GM21528 (cell line): ENCODE measurements at regions not wholly inside any gene's neighbourhood (a gene's known extent, or its start where the extent isn't known, plus 50 kb on each side); places are given as distances from the start of the nearest gene placed in this dataset.
"Not testable (repeated sequence)": the region's sequence is repeated elsewhere in the genome, so short reads cannot be mapped to it uniquely, and the experiment has no call there.

Experiments used
- ATAC-seq: cut with Tn5 transposase; IDR thresholded peaks from one replicate; pipeline ENCODE4 v1.9.1; 2021; ENCODE audit warnings: mild to moderate bottlenecking, moderate library complexity; ENCODE audit not compliant: unreplicated experiment, low FRiP score

DNA sequence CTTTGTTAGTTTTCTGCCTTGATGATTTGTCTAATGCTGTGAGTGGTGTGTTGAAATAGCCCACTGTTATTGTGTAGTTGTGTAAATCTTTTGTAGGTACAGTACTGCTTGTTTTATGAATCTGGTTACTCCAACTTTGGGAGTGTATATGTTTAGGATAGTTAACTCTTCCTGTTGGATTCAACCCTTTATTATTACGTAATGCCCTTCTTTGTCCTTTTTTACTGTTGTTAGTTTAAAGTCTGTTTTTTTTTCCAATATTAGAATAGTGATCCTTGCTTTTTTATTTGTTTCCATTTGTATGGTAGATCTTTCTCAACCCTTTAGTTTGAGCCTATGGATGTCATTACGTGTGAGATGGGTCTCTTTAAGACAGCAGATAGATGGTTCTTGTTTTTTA is 261.5 kb upstream of the CDH2 start:
- ATAC-seq, result no peak

DNA sequence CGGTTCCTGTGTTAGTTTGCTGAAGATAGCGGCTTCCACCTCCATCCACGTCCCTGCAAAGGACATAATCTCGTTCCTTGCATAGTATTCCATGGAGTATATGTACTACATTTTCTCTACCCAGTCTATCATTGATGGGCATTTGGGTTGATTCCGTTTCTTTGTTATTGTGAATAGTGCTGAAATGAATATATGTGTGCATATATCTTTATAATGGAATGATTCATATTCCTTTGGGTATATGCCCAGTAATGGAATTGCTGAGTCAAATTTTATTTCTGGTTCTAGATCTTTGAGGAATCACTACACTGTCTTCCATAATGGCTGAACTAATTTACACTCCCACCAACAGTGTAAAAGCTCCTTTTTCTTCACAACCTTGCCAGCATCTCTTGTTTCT is 255.4 kb upstream of the CDH2 start:
- no peak for ATAC-seq

DNA sequence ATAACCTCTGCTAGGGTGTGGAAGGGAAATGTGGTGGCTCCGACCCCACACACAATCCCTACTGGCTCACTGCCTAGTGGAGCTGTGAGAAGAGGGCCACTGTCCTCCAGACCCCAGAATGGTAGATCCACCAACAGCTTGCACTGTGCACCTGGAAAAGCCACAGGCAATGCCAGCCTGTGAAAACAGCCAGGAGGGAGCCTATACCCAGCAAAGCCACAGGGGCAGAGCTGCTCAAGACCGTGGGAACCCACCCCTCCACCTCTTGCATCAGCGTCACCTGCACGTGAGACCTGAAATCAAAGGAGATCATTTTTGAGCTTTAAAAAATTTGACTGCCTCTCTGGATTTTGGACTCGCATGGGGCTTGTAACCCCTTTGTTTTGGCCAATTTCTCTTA is 249.0 kb upstream of the CDH2 start:
- ATAC-seq, result no peak

DNA sequence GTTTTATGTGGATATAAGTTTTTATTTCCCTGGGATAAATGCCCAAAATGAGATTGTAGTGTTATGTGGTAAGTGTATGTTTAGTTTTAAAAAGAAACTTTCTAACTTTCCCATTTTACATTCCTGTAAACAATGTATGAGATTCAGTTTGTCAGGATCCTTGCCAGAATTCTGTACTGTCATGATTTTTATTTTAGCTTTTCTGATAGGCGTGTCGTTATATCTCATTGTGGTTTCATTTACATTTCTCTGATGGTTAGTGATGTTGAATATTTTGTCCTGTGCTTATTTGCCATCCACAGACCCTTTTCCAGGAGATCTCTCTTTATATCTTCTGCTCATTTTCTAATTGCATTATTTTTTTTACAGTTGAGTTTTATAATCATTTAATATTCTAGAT is 245.6 kb upstream of the CDH2 start:
- ATAC-seq, result no peak

DNA sequence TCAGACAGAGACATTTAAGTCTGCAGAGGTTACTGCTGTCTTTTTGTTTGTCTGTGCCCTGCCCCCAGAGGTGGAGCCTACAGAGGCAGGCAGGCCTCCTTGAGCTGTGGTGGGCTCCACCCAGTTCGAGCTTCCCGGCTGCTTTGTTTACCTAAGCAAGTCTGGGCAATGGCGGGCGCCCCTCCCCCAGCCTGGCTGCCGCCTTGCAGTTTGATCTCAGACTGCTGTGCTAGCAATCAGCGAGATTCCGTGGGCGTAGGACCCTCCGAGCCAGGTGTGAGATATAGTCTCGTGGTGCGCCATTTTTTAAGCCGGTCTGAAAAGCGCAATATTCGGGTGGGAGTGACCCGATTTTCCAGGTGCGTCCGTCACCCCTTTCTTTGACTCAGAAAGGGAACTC is 245.0 kb upstream of the CDH2 start:
- ATAC-seq, result not testable (repeated sequence)

DNA sequence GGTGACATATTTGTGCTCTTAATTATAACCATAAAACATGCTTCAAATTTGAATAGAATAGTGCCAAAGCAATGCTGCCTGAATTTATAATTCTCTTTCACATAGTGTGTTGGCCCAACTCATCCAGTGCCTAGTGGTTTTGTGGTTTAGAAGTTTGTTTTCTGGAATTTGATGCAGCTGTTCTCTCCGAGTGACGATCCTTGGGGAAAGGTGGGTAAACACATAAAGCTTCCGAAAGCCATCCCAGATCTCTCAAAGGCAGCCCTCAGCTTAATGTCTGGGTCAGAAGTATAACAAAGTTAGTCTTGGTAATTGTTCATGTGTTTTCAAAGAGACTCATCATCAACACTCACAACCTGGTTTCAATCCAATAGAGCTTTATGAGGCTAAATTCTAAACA is 235.6 kb upstream of the CDH2 start:
- ATAC-seq, result no peak

DNA sequence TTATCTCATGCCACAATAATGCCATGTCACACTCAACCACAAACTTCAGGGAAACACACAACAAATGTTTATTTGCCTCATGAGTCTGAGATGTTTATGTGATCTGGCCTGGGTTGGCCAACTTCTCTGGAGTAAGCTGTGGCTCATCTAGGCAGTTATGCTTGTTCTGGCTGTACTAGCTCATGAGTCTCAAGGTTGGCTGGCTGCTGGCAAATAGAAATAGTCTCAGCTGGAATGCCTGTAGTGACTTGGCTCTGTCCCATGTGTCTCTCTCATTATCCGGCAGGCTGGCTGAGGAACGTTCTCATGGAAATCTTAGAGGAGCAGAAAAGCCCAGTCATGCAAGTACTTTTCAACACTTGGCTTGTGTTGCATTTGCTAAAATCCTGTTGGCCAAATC is 234.9 kb upstream of the CDH2 start:
- no peak for ATAC-seq

DNA sequence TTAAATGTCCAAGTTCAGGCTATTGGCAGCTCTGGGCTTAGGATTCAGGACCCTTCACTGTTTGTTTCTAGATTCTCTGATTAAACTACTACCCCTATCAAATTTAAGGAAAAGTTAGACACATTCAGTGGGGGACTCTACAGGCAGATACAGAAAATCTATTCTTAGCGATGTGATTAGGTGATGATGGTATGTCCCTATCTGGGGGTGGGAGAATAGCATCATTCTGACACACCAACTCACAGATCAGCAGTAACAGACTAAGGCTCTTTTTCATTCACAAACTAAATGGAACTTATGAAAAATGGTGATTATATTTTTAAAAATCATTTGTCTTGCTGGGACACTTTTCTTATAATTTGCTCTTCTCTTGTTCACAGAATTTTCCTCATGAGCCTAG is 232.9 kb upstream of the CDH2 start:
- no peak for ATAC-seq

DNA sequence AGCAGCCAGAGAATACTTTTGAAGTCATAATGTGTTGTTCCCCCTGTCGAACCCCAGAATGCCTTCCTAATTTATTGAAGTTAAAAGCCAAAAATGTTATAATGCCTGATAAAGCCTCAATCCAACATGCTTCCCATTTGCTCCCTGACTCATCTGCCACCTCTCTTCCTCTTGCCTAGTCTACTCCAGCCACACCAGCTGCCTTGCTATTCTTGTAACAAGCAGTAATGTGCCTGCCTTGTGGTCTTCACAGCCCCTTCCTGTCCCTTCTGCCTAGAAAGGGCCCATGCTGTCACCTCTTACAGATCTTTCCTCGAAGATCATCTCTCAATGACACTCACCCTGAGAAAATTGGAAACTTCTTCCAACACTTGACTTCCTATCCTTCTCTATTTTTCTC is 231.6 kb upstream of the CDH2 start:
- ATAC-seq, result no peak

DNA sequence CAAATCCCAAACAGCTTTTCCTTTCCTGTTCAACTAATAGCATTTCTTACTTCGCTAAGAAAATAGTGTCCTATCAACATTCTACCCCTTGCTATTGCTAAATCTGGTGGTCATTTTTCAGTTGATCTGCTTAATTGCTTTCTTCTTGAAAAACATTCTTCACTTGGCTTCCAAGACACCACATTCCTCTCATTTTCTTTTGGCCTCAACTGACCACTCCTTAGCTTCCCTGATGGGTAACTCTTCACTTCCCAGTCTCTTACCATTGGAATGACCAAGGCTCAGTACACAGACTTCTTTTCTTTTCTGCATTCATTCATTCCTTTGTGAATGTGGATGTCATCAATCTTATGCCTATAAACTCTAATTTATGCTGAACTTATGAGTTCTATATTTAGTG is 230.8 kb upstream of the CDH2 start:
- ATAC-seq, result no peak

DNA sequence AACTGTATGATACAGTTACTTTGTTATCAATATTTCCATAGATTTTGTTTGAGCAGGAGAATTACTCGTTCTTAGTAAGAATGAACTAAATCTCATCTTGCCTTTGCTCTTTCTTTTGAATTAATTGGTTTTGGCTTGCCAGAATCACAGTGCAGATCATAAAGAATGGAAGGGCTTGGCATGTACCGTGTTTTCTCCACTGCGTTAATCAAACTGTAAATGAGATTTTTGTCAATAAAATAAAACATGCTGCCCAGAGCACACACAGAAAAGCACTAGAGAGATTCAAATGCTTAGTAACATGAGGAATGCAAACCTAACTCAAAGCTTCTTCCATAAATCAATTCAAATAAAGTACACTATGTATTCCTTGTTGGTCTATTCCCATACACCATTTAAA is 229.6 kb upstream of the CDH2 start:
- ATAC-seq, result no peak

DNA sequence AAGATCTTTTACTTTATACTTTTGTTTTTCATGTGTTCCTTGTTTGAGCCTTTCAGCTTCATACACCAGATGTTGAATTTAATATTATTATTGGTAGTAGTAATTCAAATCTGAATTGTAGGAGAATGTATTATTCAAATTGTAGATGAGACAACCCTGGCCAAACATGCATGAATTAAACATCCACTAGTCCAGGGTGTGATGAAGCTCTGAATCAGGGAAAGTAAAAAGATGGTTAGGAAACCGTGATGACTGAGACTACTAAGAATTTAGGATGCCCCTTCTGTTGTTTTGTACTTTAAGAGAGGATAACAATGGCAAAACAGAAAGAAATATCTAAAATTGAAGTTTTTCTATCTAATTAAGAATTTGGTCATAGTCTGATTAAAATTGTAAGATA is 227.8 kb upstream of the CDH2 start:
- ATAC-seq, result no peak

DNA sequence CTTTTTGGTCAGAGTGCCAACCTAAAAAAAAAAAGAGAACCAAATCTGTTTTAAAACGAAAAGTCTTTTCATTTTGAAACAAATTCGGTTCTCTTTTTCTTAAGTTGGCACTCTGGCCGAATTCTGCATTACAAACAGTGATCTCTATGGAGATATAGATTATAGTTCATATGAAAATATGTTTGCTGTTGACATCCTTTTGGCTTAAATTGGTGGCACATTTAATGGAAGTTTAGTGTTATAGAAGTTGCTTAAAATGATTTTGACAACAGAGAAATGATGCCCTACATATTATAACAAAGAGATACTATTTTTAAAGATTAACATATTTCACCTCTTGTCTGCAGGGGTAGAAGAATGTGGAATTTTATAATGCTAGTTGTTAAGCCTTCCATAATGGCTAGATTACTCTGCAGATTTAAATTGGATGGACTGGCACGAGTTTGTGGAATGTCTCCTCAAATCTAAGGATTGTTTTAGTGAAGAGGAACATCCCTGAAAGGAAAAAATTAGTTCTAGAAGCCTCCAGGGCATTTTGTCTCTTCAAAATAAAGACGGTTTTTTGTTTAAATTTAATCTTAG is 222.9 kb upstream of the CDH2 start:
- no peak for ATAC-seq

DNA sequence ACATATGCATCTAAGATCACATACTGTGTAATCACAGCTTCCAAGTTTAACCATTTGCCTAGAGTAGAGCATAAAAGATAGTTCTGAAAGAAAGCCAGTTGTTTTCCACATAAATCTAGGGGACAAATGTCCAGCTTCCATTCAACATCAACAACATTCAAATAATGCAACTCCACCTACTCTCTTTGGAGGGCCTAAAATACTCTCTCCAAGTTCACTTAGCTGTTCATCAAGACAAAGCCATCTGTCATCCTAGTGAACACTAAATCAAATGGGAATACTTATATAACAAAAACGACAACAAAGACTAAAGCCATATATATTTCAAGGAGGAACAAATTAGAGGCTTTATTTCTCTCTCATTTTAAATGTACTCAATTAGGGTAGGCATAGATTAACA is 221.5 kb upstream of the CDH2 start:
- ATAC-seq, result no peak

DNA sequence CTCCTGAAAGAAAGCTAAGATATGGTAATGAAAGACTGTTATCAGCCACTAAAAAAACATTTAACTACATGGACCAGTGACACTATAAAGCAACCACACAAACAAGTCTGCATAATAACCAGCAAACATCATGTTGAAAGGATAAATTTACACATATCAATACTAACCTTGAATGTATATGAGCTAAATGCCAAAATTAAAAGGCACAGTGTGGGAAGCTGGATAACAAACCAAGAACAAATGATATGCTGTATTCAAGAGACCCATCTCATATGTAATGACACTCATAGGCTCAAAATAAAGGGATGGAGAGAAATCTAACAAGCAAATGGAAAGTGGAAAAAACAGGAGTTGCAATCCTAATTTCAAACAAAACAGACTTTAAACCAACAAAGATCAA is 213.1 kb upstream of the CDH2 start:
- no peak for ATAC-seq

DNA sequence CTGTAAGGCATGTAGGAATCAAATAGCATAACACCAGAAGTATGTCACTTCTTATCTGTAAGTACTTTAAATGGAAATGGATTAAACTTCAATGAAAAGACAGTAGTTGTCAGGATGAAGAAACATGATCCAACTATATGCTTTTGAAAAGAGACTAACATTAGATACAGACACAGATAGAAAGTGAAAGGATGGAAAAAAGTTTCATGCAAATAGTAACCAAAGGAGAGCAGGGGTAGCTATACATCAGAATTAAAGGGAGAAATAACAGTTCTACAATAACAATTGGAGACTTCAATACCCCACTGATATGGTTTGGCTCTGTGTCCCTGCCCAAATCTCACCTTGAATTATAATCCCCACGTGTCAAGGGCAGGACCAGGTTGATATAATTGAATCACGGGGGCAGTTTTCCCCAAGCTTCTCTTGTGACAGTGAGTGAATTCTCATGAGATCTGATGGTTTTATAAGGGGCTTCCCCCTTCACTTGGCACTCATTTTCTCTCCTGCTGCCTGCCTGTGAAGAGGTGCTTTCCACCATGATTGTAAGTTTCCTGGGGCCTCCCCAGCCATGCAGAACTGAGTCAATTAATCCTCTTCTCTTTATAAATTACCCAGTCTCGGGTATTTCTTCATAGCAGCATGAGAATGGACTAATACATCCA is 205.4 kb upstream of the CDH2 start:
- ATAC-seq, result no peak

DNA sequence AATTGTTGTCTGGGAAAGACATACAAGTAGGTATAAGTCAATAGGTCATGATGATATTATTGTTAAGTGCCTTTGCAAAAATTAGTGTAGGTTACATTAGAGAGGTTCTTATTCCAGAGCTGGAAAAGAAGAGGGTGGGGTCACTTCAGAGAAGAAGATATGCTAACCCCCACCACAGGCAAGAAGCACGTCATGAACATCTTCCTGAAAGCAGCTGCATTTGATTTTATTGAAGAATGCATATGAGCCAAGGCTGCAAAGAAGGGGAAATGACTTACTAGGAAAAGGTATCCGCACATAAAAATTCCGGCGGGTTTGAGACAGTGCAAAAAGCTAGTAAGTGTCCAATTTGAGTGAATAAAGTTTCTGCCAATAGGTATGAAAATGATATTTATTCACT is 195.3 kb upstream of the CDH2 start:
- ATAC-seq, result no peak

DNA sequence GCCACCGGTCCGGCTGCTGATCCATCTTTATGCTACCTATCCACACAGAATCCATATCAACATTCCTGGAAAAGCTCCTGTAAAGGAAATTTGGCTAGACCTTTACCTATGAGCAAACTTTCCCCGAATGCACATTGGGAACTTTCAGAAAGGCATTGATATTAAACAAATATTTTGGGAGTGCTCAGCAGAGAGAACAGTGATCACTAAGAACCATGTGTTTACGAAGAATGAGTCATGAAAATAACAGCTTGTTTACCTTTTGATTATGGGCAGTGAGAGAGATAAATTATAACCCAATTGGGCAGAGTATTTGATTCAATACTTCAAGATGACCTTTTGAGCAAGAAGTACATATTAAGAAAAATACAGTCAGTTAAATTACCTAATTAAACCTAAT is 189.7 kb upstream of the CDH2 start:
- no peak for ATAC-seq

DNA sequence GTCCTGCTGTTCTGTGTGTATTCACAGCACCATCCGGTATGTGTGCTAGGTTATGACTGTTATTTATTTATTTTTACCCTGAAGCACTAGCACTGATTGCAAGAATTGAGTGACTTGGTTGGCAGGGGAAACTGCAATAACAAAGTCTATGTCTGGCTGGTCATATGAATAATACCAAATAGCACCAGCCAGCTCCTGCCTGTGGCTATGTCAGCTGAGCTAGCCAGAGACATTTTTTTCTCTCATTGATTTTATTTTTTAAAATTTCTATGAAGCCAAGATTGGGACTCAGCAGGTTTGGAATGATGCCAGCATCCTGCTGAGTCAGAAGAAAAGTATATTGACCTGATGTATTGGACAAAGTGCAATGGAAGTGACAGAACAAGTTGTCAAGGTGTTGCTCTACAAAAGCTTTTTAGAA is 188.5 kb upstream of the CDH2 start:
- no peak for ATAC-seq

DNA sequence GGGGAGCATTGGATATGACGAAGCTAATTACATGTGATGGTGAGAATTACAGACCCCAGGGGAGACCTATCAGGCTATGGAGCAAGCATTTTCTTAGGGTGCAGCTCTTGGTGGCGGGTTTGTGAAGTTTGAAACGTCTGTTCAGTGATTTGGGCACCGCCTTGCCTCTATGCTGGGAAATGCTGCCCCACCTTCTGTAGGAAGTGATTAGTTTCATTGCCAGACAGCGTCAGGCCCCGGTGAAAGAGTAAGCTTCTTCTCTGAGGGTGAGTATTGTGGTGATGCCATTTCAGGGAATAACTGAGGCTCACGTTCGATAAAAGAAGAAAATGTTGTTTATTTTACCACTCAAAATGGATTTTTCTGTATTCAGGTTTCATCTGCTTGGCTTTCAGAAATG is 186.2 kb upstream of the CDH2 start:
- no peak for ATAC-seq

DNA sequence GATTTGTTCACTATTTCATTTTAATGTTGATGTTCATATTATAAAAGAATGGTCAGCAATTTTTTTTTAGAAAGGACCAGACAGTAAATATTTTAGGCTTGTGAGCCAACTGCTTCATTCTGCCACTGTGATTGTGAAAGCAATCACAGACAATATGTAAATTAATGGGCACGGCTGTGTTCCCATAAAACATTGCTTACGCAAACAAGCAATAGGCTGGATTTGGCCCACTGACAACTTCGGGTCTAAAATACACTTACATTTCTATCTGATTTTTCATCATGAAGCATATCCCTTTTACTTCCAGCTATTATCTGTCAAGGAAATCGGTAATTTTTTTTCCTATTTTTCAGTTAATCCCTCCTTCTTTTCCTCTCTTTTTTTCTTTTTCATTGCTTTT is 182.2 kb upstream of the CDH2 start:
- no peak for ATAC-seq

DNA sequence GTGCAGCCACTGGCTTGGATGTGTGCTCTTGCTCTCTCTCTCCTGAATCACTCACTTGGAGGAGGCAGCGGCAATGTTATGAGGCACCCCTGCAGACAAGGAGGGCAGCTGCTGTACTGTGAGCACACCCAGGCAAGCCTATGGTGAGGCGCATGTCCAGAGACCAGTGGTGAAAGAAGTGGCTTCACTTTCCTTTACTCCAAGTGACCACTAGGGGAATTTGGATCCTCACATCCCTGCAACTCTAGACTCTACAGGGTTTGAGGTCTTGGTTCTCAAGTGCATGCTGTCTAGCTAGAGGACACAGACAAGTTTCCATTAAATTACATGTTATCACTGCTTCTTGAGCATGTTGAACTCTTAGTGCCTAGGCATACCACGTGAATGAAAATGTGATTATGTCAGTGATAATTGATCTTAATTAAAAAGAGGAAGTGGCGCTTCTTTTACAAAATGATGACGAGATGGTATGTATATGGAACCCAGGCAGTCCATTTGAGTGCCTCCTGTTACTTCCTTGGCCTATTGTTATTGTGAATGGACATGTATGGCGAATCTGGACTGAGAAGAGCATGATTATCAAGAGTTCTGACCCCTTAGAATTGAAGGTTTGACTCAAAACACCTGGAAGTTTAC is 181.0 kb upstream of the CDH2 start:
- no peak for ATAC-seq
